Forelimb muscle (tissue), 1 donor: ENCODE measurements at regions not wholly inside any gene's neighbourhood (a gene's known extent, or its start where the extent isn't known, plus 50 kb on each side); places are given as distances from the start of the nearest gene placed in this dataset.
"Not testable (repeated sequence)": the region's sequence is repeated elsewhere in the genome, so short reads cannot be mapped to it uniquely, and the experiment has no call there.

Experiments
- DNase-seq: peaks from one replicate; pipeline ENCODE4 v3.0.0-alpha.2; 2013; ENCODE audit warnings: low read depth

DNA sequence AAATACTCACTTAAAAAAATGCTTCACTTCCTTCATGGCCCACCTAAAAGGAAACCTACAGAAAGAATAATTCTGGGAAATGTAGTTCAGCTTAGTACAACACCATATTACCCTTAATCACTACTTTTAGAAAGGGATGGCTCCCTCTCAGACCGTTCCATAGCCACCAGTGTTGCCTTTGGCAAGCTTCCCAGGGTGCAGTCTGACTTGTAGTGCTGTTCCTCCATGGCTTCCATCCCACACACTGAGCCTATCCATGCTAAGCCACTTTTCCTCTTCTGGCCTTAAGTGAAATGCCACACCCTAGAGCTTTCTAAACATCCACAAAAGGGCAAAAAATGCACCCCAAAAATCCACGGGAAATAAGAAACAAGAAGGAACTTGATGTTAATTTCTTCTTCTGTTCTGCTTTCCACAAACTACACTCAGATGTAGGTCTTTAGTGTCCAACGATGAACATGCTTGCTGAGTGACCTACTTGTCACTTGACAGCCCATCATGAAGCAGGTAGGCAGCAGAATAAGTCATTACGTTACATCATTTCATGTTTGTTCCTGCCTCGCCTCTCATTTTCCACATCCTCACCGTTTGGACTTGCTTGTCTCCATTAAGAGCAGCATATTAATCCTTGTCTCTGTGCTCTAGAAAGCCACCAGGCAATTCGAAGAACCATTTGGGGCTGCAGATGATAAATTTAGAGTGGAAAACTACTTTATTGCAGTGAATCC lies 391.1 kb upstream of the GRAMD2B start:
- DNase-seq = no peak

DNA sequence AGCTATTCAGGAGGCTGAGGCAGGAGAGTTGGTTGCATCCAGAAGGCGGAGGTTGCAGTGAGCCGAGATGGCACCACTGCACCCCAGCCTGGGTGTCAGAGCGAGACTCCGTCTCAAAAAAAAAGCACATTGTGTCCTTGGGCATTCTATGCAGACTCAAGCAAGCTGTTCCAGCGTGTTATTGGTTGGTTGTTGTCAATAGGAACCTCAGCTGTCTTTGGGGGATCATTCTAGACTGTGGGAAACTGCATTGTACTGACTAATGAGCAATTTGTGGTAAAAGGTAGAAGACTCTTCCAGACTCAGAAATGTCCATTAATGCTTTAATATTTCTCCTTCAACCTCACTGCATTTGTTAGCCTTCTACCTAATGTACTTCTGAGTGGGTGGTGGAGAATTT lies 379.5 kb upstream of the GRAMD2B start:
- no peak for DNase-seq

DNA sequence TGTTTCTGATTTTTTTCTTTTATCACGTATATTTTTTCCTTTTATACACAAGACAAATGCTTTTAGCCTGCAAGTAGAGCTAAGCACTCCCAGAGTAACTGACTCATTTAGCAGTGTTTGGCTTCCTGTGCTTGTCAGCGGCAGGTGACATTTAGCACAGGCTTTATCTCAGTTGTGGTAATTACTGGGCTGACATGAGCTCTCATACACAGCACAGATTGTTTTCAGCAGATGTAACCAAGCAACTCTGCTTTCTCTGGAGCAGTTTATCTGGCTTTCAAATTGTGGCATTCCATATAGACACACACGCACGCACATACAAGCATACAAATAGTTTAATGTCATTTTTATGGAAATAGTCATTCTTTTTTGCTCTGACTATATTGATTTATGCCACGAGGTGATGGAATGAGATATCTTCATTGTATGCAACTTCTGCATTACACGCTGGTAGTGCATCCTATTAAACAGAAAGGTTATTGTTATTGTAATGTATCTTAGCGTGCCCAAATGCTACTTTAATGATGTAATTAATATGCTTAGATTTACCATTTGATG lies 379.0 kb upstream of the GRAMD2B start:
- peak; percentile 44 for DNase-seq

- no peak for DNase-seq
These were observed 378.2 kb upstream of the GRAMD2B start for GRCh38 chr5:126044931-126045565.

DNA sequence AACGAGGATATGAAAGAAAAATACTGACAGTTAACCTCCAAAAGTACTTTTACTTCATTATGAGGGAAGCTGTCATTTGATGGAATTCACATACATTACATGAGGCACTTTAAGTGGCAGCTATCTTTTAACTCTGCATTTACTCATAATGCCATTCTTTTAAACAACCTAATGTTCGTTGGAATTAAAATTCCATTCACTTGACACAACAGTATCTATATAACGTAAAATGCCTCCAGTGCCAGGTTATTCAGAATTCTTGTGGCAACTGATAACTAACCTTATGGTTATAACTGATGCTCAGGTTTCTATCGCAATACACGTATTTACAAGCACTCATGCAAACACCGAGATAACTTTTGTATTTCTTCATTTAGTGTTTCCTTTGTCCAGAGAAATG lies 376.9 kb upstream of the GRAMD2B start:
- DNase-seq = no peak

DNA sequence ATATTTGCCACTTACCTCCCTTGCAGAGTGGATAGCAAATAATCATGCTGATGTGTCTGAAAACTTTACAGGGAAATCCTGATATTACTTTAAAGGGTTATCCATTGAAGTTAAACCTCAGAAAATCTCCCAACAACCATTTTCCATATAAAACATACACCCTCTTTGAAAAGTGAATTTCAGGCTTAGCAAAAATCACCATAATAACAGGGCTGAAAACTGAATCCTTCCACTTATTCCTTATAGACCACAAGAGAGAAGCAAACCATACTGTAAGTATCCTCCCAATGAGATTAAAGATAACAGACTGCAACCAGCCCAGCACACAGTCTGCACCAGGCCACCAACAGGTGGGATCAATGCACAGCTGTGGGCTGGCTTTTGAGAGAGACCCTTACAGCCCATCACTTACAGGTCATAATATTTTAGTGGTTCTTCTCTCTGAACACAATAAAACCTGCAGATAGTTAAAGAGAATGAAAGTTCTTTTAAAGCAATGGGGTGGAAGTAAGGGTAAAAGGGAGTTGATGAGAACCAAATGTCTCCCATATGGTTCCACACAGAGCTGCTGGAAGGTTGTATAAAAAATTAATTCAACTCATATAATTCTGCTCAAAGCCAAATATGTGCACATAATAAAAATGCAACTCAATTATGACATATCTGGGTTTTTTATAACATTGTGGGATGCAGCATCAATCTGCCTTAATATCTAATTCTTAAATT lies 376.2 kb upstream of the GRAMD2B start:
- DNase-seq = no peak

- no peak for DNase-seq
These were observed 371.1 kb upstream of the GRAMD2B start for GRCh38 chr5:126052120-126052519.

DNA sequence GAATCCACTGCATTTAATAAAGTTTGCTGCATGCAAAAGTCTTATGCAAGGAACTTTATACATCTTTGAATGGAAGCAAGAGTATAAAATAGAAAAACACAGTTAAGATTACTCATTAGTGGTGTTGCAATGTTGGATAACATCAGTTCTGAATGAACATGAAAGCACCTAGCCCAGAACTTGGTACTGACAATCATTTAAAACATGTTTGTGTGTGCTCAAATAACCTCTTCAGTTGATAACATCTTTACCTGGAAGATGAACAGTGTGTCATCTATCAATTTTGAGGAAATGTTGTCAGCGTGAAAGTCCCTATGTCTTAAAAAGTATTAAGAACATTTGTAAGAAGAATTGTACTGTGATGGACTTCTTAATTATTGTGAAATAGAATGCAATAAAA lies 370.4 kb upstream of the GRAMD2B start:
- no peak for DNase-seq

- DNase-seq = no peak
These were observed 369.6 kb upstream of the GRAMD2B start for GRCh38 chr5:126053630-126054029.

GRCh38 chr5:126054577-126055347 lies 368.4 kb upstream of the GRAMD2B start:
- DNase-seq = no peak

DNA sequence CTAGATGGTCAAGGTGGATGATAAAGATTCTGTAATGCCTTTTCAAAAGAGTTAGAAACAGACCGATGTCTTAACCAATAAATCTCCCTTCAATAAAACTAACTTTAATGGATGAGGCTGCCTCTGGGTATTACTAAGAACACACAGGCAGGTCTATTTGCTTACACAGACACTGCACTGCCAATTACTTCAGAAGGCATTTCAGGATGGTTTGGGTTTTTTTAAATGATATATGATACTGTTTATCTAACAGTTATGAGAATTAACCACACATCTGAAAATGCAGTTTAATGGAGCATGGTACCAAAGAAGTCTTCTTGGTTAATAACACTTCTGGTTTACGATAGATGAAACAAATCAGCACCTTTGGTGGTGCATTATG lies 367.9 kb upstream of the GRAMD2B start:
- no peak for DNase-seq

DNA sequence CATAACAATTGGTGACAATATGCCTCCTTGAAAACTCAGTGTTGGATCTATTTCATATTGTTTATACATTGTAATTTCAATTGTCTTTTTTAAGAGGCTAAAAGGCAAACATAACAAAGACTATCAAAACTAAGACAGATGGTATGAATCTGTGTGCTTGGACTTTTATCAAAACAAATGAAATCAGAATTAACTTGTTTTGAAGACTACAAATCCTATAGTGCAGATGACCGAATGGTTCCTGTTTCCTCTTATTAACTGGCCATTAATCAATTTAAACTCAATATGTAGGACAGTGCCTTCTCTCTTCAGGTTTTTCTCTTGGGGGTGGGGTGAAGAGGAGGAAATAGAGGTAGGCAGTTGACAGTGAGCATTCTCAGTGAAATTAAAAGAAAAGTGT lies 366.9 kb upstream of the GRAMD2B start:
- DNase-seq = no peak

- DNase-seq = no peak
These were observed 366.2 kb upstream of the GRAMD2B start for GRCh38 chr5:126056851-126057622.

DNA sequence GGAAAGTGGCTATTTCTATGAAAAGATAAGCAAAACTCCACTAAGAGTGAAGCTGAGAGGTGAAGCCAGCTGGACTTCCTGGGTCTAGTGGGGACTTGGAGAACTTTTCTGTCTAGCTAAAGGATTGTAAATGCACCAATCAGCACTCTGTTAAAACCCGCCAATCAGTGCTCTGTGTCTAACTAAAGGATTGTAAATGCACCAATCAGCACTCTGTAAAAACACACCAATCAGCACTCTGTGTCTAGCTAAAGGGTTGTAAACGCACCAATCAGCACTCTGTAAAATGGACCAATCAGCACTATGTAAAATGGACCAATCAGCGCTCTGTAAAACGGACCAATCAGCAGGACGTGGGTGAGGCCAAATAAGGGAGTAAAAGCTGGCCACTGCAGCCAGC lies 364.8 kb upstream of the GRAMD2B start:
- not testable (repeated sequence) for DNase-seq

GRCh38 chr5:126062398-126063221 lies 360.6 kb upstream of the GRAMD2B start:
- DNase-seq = peak; percentile 26

DNA sequence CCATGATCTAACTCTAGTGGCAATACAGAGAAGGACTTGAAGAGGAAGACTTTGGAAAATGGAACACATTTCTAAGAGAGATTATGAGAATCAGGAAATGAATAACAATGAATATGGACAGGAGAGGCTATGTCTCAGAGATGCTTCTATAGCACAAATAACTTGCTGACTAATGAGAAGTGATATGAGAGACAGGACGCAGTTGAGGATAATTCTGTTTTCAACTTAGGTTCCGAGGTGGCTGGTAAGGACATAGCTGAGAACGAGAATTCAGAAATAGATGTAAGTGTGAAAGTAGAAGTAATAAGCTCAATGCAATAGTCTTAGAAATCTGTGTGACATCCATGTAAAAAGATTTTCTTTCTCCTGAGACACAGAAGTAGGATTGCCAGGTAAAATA lies 358.1 kb upstream of the GRAMD2B start:
- no peak for DNase-seq

GRCh38 chr5:126066836-126067235 lies 356.4 kb upstream of the GRAMD2B start:
- DNase-seq = no peak

DNA sequence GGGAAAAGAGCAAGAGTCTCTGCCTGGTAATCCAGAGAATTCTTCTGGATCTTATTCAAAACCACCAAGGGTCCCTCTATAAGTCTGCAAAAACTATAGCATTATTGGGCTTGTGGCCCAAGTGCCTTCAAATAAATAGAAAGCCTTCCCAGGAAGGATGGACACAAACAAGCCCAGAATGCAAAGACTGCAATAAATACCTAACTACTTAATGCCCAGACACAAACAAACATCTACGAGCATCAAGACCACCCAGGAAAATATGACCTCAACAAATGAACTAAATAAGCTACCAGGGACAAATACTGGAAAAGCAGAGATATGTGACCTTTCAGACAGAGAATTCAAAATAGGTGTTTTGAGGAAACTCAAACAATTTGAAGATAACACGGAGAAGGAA lies 355.8 kb upstream of the GRAMD2B start:
- DNase-seq = no peak

- DNase-seq = no peak
These were observed 353.9 kb upstream of the GRAMD2B start for GRCh38 chr5:126069329-126069728.

- DNase-seq = no peak
These were observed 352.7 kb upstream of the GRAMD2B start for GRCh38 chr5:126070481-126070880.
